Hepatocyte (in vitro differentiated cells): ENCODE measurements at regions not wholly inside any gene's neighbourhood (a gene's known extent, or its start where the extent isn't known, plus 50 kb on each side); places are given as distances from the start of the nearest gene placed in this dataset.

ENCODE experiments used
- EZH2 ChIP-seq: fragments of 200-600 bp; sonication (generic); IDR thresholded peaks from 2 replicates; pipeline ENCODE4 v1.6.1; 2016; ENCODE audit warnings: antibody characterized with exemption, mild to moderate bottlenecking, borderline replicate concordance
- EZH2phosphoT487 ChIP-seq: fragments of 200-600 bp; sonication (generic); IDR thresholded peaks from one replicate; pipeline ENCODE4 v1.6.1; 2018; ENCODE audit warnings: antibody characterized with exemption, mild to moderate bottlenecking, low read depth, moderate library complexity; ENCODE audit not compliant: unreplicated experiment, severe bottlenecking
- TF ChIP-seq, protein P1 (sequence below): fragments of 200-600 bp; sonication (generic); IDR thresholded peaks from 2 replicates; pipeline ENCODE4 v1.5.1; 2016; ENCODE audit warnings: antibody characterized with exemption, mild to moderate bottlenecking; ENCODE audit not compliant: poor library complexity

DNA sequence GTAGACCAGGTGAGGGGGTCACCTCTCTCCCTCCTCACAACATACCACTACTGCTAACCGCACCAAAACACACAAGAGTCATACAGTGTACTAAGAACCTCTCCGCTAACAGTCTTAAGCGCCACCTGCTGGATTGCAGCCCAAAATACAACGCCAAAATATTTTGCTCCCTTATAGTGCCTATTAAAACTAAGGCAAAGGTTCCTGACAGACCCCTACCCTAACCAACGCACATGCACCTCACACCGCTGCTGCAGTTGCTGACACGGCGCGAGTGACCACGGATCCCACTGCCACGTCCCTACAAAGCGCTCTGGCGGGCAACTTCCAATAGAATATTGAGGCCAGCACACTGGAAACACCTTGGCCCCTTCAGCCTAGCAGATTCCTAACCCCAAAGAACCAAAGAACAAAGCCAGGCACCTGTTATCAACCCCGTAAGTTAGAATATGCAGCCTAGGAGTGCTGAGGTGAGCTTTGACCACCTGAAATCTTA lies 563.6 kb upstream of the SEMA3D start:
- TF ChIP-seq EZH2 (no peak), EZH2phosphoT487 (no peak)
- TF ChIP-seq, protein P1, sequence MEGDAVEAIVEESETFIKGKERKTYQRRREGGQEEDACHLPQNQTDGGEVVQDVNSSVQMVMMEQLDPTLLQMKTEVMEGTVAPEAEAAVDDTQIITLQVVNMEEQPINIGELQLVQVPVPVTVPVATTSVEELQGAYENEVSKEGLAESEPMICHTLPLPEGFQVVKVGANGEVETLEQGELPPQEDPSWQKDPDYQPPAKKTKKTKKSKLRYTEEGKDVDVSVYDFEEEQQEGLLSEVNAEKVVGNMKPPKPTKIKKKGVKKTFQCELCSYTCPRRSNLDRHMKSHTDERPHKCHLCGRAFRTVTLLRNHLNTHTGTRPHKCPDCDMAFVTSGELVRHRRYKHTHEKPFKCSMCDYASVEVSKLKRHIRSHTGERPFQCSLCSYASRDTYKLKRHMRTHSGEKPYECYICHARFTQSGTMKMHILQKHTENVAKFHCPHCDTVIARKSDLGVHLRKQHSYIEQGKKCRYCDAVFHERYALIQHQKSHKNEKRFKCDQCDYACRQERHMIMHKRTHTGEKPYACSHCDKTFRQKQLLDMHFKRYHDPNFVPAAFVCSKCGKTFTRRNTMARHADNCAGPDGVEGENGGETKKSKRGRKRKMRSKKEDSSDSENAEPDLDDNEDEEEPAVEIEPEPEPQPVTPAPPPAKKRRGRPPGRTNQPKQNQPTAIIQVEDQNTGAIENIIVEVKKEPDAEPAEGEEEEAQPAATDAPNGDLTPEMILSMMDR = peak; percentile 56
